Fibroblast of upper back skin (primary cell): ENCODE measurements at regions not wholly inside any gene's neighbourhood (a gene's known extent, or its start where the extent isn't known, plus 50 kb on each side); places are given as distances from the start of the nearest gene placed in this dataset.
A peak's percentile ranks its signal among the peaks of the same experiment; 100 is the strongest.
"Not testable (repeated sequence)": the region's sequence is repeated elsewhere in the genome, so short reads cannot be mapped to it uniquely, and the experiment has no call there.

Source experiments
- DNase-seq: peaks from one replicate; pipeline ENCODE4 v3.0.0-alpha.2; 2013

DNA sequence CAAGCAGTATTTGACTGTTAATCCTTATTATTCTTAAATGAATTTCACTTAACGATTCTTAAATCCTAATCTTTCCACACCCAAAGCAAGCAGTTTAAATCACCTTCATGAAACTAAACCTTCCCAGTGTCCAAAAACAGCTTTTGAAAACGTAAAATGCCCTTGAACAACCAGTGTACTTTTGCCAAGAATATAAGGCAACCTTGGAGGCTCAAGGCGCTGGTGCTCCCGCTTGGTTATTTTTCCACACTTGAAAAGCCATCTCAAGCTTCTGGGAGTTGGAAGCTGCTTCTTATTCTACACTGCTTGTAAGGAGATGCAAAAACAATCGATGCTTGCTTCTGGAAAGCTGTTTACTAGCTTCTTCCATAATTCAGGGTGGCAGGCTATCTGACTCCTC, 625.7 kb downstream of the HTR1B start:
- DNase-seq: no peak

GRCh38 chr6:76835695-76836094, 627.6 kb downstream of the HTR1B start:
- no peak for DNase-seq

GRCh38 chr6:76835293-76835692, 628.0 kb downstream of the HTR1B start:
- no peak for DNase-seq

DNA sequence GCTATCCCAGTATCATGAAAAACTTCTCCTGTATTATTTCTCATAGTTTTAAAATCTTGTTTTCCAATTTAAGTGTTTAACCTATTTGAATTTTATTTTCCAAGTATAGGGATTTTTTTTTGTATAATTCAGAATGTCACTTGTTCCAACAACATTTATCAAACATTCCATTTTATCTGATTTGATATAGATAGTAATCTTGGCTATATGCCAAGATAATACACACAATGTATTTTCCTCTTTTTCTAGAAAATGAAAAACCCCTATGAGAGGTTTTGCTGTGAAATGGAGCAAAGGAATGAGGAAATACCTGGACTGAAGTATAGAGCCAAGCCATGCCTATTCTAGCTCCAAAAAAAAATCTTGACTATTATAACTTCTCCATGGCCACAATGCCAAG, 628.9 kb downstream of the HTR1B start:
- DNase-seq: no peak

DNA sequence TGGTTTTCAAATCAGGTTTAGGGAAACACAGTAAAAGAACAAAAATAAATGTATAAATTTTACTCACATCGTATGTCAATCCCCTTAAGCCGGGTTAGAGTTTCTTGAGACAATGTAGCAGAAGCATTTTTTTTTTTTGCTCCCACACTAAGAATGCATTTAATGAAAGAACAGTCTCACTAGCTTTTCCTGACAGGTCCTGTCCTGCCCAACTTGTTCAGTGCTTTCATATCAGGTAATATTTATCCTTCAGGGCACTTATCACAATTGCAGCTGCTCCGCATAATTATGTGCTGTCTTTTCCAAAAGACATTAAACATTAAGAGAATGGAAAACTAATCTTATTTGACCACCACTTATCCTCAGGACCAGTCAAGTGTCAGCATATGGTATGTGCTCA, 632.0 kb downstream of the HTR1B start:
- DNase-seq: no peak

- not testable (repeated sequence) for DNase-seq
Observed at GRCh38 chr6:76823578-76823977, 639.7 kb downstream of the HTR1B start.

GRCh38 chr6:76818451-76818850, 644.8 kb downstream of the HTR1B start:
- no peak for DNase-seq

- no peak for DNase-seq
Observed at GRCh38 chr6:76817429-76817828, 645.9 kb downstream of the HTR1B start.

GRCh38 chr6:76814496-76815458, 648.5 kb downstream of the HTR1B start:
- DNase-seq: no peak

GRCh38 chr6:76810286-76810685, 653.0 kb downstream of the HTR1B start:
- no peak for DNase-seq

DNA sequence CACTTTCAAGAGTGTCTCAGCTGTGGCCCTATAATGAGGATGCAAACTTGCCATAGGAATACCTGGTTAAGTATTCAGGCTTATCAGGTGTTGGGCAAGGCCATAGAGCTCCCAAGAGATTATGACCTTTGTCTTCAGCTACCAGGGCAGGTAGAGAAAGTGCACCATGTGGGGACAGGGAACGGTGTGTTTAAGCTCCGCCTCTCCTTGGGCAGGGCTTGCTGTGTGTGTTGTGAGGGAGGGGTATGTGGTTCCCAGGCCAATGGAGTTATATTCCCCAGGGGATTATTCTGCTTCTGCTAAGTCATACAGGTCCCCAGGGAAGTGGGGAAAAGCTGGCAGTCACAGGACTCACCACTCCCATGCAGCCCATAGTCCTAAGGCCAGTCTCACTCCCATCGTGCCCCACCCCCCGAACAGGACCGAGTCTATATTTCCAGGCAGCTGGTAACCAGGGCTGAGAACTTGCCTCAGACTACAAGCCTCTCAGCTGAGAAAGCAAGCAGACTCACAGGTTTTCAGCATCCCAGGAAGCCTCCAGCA, 660.2 kb downstream of the HTR1B start:
- no peak for DNase-seq

GRCh38 chr6:76792394-76792793, 670.9 kb downstream of the HTR1B start:
- peak; percentile 65 for DNase-seq

- peak; percentile 18 for DNase-seq
Observed at GRCh38 chr6:76790881-76791280, 672.4 kb downstream of the HTR1B start.

GRCh38 chr6:76790045-76790796, 673.1 kb downstream of the HTR1B start:
- DNase-seq: no peak

DNA sequence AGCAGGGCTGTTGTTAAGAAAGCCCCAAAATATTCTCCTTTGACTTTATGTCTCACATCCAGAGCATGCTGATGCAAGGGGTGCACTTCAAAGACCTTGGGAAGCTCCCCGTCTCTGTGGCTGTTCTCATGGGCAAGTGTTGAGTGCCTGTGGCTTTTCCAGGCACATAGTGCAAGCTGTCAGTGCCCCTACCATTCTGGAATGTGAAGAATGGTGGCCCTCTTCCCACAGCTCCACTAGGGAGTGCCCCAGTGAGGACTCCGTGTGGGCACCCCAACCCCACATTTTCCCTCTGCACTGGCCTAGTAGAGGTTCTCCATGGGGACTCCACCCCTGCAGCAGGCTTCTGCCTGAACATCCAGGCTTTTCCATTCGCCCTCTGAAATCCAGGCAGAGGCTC, 673.7 kb downstream of the HTR1B start:
- DNase-seq: no peak

- no peak for DNase-seq
Observed at GRCh38 chr6:76788155-76788554, 675.1 kb downstream of the HTR1B start.

DNA sequence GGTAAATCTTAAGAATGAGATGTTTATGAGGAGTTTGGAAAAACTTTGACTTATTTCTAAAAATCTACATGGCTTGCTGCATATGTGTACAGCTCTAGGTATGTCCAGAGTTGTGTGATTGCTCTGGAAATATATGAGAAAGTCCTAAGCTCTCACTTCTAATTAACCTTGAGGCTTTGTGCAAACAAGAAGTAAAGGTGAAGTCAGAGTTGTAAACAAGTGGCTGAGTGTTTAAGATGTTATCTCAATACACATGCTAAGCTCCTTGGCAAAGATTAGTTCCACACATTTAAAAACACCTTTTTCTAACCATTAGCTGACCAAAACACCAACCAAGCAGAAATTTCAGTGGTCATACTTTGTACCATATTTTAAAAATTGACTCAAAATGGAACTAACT, 684.2 kb downstream of the HTR1B start:
- no peak for DNase-seq

DNA sequence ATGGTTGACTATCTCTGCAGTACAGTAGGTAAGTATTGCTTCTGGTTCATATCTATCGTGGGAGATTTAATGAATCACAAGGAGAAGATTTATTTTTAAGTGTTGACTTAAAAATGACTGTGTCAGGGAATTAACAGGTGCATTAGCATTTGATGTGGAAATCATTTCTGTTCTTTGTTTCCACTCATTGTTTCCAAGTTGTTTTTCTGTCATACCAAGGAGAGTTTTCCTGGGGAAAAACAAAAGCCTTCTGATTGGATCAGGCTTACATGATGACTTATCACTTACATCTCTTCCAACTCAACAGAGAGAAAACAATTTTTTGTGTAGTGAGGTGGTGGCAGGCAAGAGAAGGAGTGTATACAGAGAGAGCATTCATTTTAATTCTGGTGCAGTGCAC, 686.4 kb downstream of the HTR1B start:
- DNase-seq: no peak

- no peak for DNase-seq
Observed at GRCh38 chr6:76774781-76775384, 688.4 kb downstream of the HTR1B start.

- DNase-seq: no peak
Observed at GRCh38 chr6:76772951-76773350, 690.3 kb downstream of the HTR1B start.

DNA sequence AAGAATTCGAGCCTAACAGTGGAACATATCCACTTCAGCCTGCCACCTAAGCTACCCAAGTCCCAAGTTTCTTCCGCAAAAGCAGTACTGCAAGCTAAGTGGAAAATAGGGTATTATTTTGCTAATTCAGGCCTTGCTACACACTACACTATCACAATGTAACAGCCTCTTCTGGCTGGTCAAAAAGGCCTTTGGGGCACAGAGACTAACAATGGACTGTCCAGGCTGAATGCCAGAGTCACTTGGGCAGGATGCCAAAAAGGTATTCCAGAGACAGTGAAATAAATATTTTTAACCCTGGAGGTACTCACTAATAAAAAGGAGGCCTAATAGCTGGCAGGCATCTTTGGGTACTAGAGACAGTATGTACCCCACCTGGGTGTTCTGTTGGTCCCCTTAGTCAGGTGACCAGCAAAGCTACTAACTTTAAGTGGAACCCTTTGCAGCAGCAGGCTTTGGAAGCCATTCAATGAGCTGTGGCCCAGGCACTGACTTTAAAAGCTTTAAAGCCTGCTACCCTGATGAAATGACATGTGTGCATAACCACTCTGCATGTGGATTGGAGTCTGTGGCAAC, 692.1 kb downstream of the HTR1B start:
- no peak for DNase-seq

- no peak for DNase-seq
Observed at GRCh38 chr6:76770281-76770680, 693.0 kb downstream of the HTR1B start.

GRCh38 chr6:76768556-76768955, 694.7 kb downstream of the HTR1B start:
- no peak for DNase-seq
